GM19468 (cell line): ENCODE measurements at regions not wholly inside any gene's neighbourhood (a gene's known extent, or its start where the extent isn't known, plus 50 kb on each side); places are given as distances from the start of the nearest gene placed in this dataset.

Experiments
- ATAC-seq: cut with Tn5 transposase; IDR thresholded peaks from one replicate; pipeline ENCODE4 v1.9.1; 2021; ENCODE audit warnings: mild to moderate bottlenecking, moderate library complexity, moderate number of reproducible peaks; ENCODE audit not compliant: unreplicated experiment; ENCODE audit errors: extremely low read depth

GRCh38 chr7:109963741-109964140 lies 1127.2 kb upstream of the LRRN3 start:
- ATAC-seq: no peak

GRCh38 chr7:109964780-109965179 lies 1126.1 kb upstream of the LRRN3 start:
- no peak for ATAC-seq

DNA sequence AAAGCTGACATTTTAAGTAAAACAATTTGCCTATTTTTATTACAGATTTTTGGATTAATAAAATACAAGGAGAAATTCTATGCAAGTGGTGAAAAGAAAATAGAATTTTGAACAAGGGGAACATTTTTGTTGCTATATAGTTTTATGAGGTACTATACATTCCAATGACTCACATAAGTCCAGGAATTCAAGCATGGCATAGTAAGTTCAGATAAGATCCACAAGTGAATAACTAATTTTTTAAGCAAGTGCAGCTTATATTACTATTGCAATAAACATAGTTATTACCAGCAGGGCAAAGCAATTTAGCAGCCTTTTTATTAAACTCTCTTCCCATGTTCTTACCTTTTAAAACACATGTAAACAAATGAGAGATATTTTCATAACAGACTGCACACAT lies 1123.5 kb upstream of the LRRN3 start:
- no peak for ATAC-seq

DNA sequence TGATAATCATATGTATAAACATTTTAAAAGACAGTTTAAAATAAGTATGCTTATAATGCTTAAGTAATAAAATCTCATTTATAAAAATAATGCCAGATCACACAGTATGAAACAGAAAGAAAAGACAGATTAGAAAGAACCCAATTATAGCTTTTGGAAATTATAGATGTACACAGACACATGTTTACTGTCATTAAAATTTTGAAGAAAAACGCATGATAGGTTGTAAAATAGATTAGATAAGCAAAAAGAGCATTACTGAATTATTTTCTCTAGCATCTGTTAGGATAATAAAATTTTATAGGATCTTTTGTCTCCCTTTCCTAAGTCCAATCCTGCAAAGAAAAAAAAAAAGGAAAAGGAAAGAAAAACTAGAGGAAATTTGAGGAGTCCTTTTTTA lies 1107.3 kb upstream of the LRRN3 start:
- no peak for ATAC-seq

GRCh38 chr7:109984729-109985128 lies 1106.2 kb upstream of the LRRN3 start:
- no peak for ATAC-seq

- ATAC-seq: no peak
Observed at GRCh38 chr7:109986701-109987100, 1104.2 kb upstream of the LRRN3 start.

DNA sequence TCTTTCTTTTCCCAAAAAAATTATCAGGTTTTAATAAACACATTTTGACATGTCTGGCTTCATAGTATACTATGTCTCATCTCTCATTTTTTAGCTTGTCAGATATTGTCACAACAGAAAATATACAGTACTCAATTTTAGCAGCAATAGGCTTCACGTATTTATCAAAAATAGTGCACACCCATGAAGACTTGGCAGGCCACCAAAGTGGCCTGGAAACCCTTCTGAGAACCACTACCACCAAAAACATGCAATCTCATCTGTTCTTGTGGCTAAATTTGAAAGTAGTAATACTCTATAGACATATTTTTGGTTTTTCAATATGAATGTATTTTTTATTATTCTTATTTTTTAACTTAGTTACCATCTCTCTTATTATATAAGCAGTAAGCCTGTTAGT lies 1094.5 kb upstream of the LRRN3 start:
- ATAC-seq: no peak

GRCh38 chr7:109996927-109997326 lies 1094.0 kb upstream of the LRRN3 start:
- ATAC-seq: no peak

DNA sequence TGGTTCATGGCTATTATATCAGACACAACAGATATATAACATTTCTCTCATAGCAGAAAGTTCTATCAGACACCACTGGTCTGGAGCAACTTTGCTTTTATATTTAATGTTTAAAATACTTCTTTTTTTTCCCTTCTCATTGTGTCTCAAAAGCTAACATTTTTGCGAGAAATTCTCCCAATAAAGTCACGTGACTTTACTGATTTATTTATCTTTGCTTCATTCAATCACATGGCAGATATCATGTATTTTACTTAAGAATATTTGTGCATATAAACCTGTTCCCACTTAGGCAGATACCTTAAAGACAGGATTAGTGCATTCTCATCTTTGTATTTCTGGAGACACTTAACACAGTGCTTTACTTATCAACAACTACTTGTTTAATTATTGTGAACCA lies 1093.1 kb upstream of the LRRN3 start:
- ATAC-seq: no peak

DNA sequence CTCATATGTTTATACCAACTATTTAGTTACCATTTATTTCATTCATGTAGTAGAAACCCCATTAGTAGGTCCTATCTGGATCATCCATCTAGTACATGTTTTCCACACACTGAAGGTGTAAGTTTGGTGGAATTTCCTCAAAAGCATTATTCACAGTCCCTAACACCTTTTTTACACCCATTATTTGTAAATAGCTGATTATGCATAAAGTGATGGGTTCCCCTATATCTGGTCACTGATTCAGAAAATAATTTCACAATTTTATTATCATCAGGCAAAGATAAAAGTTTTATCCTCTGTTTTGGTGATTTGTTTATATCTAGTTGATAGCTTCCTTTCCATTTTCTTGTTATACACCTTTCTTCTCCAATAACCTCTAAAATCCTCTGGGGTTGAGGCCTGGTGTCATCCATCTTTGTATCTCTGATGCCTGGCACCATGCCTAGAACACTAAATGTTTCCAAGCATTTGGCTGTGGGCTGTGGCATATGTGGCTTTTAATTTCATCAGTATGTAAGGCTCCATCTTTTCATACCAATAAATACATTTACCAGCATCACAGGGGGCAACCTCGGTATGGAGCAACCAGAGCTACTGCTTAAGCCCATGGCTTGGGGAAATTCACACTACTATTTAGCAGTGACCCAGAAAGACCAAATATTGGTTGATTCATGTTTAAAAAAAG lies 1089.5 kb upstream of the LRRN3 start:
- ATAC-seq: no peak

GRCh38 chr7:110003827-110004226 lies 1087.1 kb upstream of the LRRN3 start:
- no peak for ATAC-seq

- ATAC-seq: no peak
Observed at GRCh38 chr7:110007320-110008063, 1083.4 kb upstream of the LRRN3 start.

DNA sequence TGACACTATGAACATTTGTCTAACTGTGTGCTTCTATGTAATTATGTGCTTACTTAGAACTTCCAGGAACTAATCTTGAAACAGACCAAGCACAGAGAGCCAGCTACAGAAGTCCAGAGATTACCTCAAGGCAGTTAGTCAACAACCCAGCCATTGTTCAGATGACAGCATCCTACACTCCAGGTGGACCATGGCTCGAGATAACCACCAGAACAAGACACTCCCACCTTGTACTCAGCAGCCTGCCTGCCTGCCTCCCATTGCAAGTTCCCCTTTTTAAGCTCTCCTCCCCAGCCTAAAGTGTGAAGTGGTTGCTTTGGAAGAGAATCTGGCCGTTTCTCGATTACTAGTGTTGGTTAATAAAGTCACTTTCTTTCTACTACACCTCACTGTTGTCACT lies 1080.6 kb upstream of the LRRN3 start:
- no peak for ATAC-seq

DNA sequence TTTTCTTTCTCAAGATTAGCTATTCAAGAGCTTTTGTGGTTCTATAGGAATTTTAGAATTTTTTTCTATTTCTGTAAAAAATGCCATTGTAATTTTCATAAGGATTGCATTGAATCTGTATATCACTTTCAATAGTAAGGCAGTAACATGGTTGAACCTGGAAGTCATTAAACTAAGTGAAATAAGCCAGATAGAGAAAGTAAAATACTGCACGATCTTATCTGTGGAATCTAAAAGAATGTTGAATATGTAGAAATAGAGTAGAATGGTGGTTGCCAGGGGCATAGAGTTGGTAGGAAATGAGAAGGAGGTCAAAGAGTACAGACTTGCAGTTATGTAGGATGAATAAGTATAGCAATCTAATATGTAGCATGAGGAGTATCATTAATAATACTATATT lies 1073.5 kb upstream of the LRRN3 start:
- no peak for ATAC-seq

DNA sequence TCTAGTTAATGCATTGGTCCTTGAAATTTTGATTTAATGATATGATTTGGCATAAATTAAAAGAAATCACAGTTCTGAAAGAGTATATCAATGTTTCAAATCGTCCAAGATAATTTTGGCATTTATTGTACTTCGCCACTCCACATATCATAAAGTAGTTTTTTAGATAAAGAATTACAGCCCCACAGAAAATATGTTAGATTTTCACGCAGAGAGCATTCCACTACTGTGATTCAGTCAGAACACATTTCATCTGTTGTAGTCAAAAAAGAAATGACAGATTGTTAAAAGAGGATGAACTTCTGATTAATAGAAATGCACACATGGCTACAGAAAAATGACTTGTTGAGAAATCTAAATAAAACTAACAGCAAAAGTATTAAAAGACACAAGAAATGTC lies 1063.5 kb upstream of the LRRN3 start:
- ATAC-seq: no peak

GRCh38 chr7:110043519-110043918 lies 1047.4 kb upstream of the LRRN3 start:
- ATAC-seq: no peak

- no peak for ATAC-seq
Observed at GRCh38 chr7:110050785-110051184, 1040.1 kb upstream of the LRRN3 start.

DNA sequence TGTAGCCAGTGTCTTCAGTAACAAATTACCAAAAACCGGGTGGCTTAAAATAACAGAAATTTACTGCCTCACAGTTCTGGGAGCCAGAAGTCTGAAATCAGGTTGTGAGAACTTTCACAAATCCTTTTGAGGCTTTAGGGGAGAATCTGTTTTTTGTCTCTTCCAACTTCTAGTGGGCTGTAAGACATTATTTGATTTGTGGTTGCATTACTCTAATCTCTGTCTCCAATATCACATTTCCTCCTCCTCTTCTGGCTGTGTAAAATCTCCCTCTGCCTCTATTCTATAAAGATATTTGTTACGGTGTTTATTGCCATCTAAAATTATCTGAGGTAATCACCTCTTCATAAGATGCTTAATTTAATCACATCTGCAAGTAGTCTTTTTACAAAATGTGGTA lies 1039.6 kb upstream of the LRRN3 start:
- ATAC-seq: no peak

DNA sequence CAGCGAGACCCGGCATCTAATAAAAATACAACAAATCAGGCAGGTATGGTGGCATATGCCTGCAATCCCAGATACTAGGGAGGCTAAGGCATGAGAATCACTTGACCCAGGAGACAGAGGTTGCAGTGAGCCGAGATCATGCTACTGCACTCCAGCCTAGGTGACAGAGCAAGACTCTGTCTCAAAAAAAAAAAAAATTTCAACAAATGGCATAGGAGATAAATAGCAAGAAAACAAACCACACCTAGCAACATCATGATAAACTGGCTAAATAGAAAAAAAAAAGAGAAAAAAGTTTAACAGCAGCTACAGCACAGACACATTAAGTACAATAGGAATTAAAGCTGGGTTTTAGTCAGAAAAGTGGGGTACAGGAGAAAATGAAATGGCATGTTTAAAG lies 1034.6 kb upstream of the LRRN3 start:
- ATAC-seq: no peak

DNA sequence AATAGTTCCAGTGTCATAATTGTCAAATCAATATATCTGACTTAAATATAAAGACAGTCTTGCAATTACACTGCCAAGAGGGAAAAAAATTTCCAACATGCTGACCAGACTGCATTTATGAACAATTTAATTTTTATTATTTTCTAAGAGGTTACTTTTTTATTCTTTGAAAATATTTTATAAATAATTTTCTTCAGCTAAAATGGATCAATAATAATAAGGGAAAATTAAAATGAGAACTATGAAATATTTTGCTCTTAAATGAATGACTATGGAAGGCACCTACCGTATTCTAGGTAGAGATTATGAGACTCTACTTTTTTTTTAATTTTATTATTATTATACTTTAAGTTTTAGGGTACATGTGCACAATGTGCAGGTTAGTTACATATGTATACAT lies 1032.5 kb upstream of the LRRN3 start:
- no peak for ATAC-seq

GRCh38 chr7:110061387-110061786 lies 1029.5 kb upstream of the LRRN3 start:
- ATAC-seq: no peak

GRCh38 chr7:110065121-110065520 lies 1025.8 kb upstream of the LRRN3 start:
- ATAC-seq: no peak
